ENCODE measurements at regions not wholly inside any gene's neighbourhood (a gene's known extent, or its start where the extent isn't known, plus 50 kb on each side); places are given as distances from the start of the nearest gene placed in this dataset.

- Histone ChIP-seq H3K4me1 (ENCODE audit: insufficient read depth) (peaks cover 3% of the 10 kb centered on the region; the same call in 1 of the 2 replicates), H3K36me3 (ENCODE audit: insufficient read depth) (no peaks in the 10 kb centered on the region), H3K4me2 (no peak overlapping the region), H3F3A (replicated peaks; ENCODE audit: low read depth) (no peaks in the 10 kb centered on the region), H3K79me2 (replicated peaks; ENCODE audit: insufficient read depth) (no peaks in the 10 kb centered on the region), H3K27me3 (ENCODE audit: insufficient read depth) (no peaks in the 10 kb centered on the region), H3K9me2 (ENCODE audit: insufficient read depth) (no peaks in the 10 kb centered on the region; the same call in 1 of the 2 replicates), H3K4me3 (no peak overlapping the region), H4K20me1 (replicated peaks; ENCODE audit: insufficient read depth) (no peaks in the 10 kb centered on the region), H3K27ac (ENCODE audit: low read depth) (no peak overlapping the region), H2AFZ (no peak overlapping the region)
- Mint-ChIP-seq H3K4me3 (no peak overlapping the region), H3K36me3 (ENCODE audit: low read depth) (no peaks in the 10 kb centered on the region), H3K27me3 (ENCODE audit: insufficient read depth, low read depth, poor library complexity) (peaks cover 4% of the 10 kb centered on the region), H3K4me1 (peaks cover 4% of the 10 kb centered on the region; the same call in 2 of the 3 replicates), H3K9me3 (no peaks in the 10 kb centered on the region; the same call in 2 of the 3 replicates), H3K27ac (no peak overlapping the region)
- no peak for ATAC-seq
- DNase-seq (ENCODE audit: low spot score): no peak
- no peak for TF ChIP-seq CREB1 (CRISPR knock-in tag; IDR thresholded peaks at IDR 0.05; ENCODE audit: low read depth)
- no peak for TF ChIP-seq NANOG (IDR thresholded peaks at IDR 0.05; ENCODE audit: borderline replicate concordance)
- TF ChIP-seq ETS1 (IDR thresholded peaks at IDR 0.05): no peak
- TF ChIP-seq EZH2phosphoT487 (IDR thresholded peaks at IDR 0.05; ENCODE audit: unreplicated experiment): no peak
- no peak for TF ChIP-seq JUNB (IDR thresholded peaks at IDR 0.05; ENCODE audit: unreplicated experiment)
- TF ChIP-seq CTCF (conservative IDR thresholded peaks at IDR 0.05; ENCODE audit: low read depth in 2 of 2): no peak
- TF ChIP-seq ZNF462 (CRISPR knock-in tag; IDR thresholded peaks at IDR 0.05): no peak
- TF ChIP-seq STAT1 (IDR thresholded peaks at IDR 0.05; ENCODE audit: unreplicated experiment): no peak
- TF ChIP-seq EZH2 (IDR thresholded peaks at IDR 0.05; ENCODE audit: low read depth, unreplicated experiment): no peak
- no peak for TF ChIP-seq ZNF114 (CRISPR knock-in tag; IDR thresholded peaks at IDR 0.05)
These were observed 193.1 kb downstream of the SMAD2 start for GRCh38 chr18:47737198-47737830.
